SK-N-SH (cell line): ENCODE measurements at regions not wholly inside any gene's neighbourhood (a gene's known extent, or its start where the extent isn't known, plus 50 kb on each side); places are given as distances from the start of the nearest gene placed in this dataset.

Experiments used
- CTCF ChIA-PET: fragments of 300-600, 350-600 bp; formaldehyde crosslinking; extraction: SDS; loops from one replicate; lab custom pipeline; 2021; lab: Yijun Ruan, JAX
- POLR2A ChIA-PET: fragments of 350-600 bp; sonication (Branson Sonifier 250); formaldehyde crosslinking; extraction: SDS; loops from one replicate; lab custom pipeline; 2020; ENCODE audit warnings: antibody characterized with exemption, inconsistent platforms; lab: Yijun Ruan, JAX
- DNase-seq: peaks from one replicate; pipeline ENCODE4 v3.0.0; 2012
- H2AFZ ChIP-seq: fragments of 200-600 bp; sonication (generic); 2 replicates; pipeline ENCODE4 v1.8.1; 2016; ENCODE audit warnings: antibody characterized with exemption, mild to moderate bottlenecking, low read depth
- H3F3A ChIP-seq: fragments of 200-600 bp; sonication (generic); replicated peaks from 2 replicates; pipeline ENCODE3; 2016; ENCODE audit warnings: antibody characterized with exemption, mild to moderate bottlenecking; ENCODE audit not compliant: insufficient read depth
- H3K27ac ChIP-seq, 2 experiments: fragments of 200-500 bp in 1 of 2; fragments of 200-600 bp in 1 of 2; sonication (Bioruptor generic) in 1 of 2; sonication (generic), shearing (Covaris generic) in 1 of 2; 2 replicates each; pipeline versions ENCODE4 v1.5.1 to v1.6.1; 2014 to 2016; ENCODE audit warnings: low read depth in 2 of 2, inconsistent platforms in 1 of 2, low read length in 1 of 2, mild to moderate bottlenecking in 1 of 2, mixed read lengths in 1 of 2
- H3K27me3 ChIP-seq: fragments of 200-600 bp; sonication (generic), shearing (Covaris generic); 2 replicates; pipeline ENCODE4 v1.6.1; 2016; ENCODE audit warnings: mixed run types; ENCODE audit not compliant: insufficient read depth
- H3K36me3 ChIP-seq, 2 experiments: fragments of 200-500 bp in 1 of 2; fragments of 200-600 bp in 1 of 2; sonication (Bioruptor generic) in 1 of 2; sonication (generic) in 1 of 2; replicated peaks in 1 of 2; 2 replicates each; pipeline versions ENCODE3 to v1.5.1; 2014 to 2016; ENCODE audit warnings: low read length in 1 of 2, mild to moderate bottlenecking in 1 of 2; ENCODE audit not compliant: insufficient read depth in 2 of 2, control insufficient read depth in 1 of 2
- H3K4me1 ChIP-seq, 2 experiments: fragments of 200-500 bp in 1 of 2; fragments of 200-600 bp in 1 of 2; sonication (Bioruptor generic) in 1 of 2; sonication (generic), shearing (Covaris generic) in 1 of 2; 2 replicates each; pipeline versions ENCODE4 v1.5.1 to v1.6.1; 2014 to 2016; ENCODE audit warnings: low read depth in 1 of 2, low read length in 1 of 2, mixed run types in 1 of 2; ENCODE audit not compliant: insufficient read depth in 2 of 2, control insufficient read depth in 1 of 2
- H3K4me2 ChIP-seq: fragments of 200-600 bp; sonication (generic), shearing (Covaris generic); 2 replicates; pipeline ENCODE4 v1.6.1; 2017; ENCODE audit warnings: mixed run types
- H3K4me3 ChIP-seq, 2 experiments: fragments of 200-500 bp in 1 of 2; fragments of 200-600 bp in 1 of 2; sonication (Bioruptor generic) in 1 of 2; sonication (generic), shearing (Covaris generic) in 1 of 2; 2 replicates each; pipeline versions ENCODE4 v1.5.1 to v1.8.1; 2014 to 2016; ENCODE audit warnings: low read depth in 2 of 2, inconsistent platforms in 1 of 2, low read length in 1 of 2, mild to moderate bottlenecking in 1 of 2, mixed read lengths in 1 of 2, moderate library complexity in 1 of 2
- H3K79me2 ChIP-seq: fragments of 200-600 bp; sonication (generic); 2 replicates; pipeline ENCODE4 v1.8.1; 2017; ENCODE audit warnings: mild to moderate bottlenecking; ENCODE audit not compliant: insufficient read depth
- H3K9ac ChIP-seq: fragments of 200-600 bp; sonication (generic); 2 replicates; pipeline ENCODE4 v1.6.1; 2017; ENCODE audit warnings: mixed run types
- H3K9me2 ChIP-seq: fragments of 200-600 bp; sonication (generic); 2 replicates; pipeline ENCODE4 v1.6.1; 2017; ENCODE audit warnings: mixed run types
- H3K9me3 ChIP-seq: fragments of 200-600 bp; sonication (generic); 2 replicates; pipeline ENCODE4 v1.6.1; 2017; ENCODE audit warnings: mixed run types, mild to moderate bottlenecking, moderate library complexity
- H4K20me1 ChIP-seq: fragments of 200-600 bp; sonication (generic); 2 replicates; pipeline ENCODE4 v1.6.1; 2017; ENCODE audit warnings: mild to moderate bottlenecking, mixed run types; ENCODE audit not compliant: insufficient read depth
- CHD2 ChIP-seq: fragments of 150-350 bp; IDR thresholded peaks from 2 replicates; pipeline ENCODE4 v1.6.1; 2018; ENCODE audit warnings: low read length; ENCODE audit not compliant: partially characterized antibody
- ELF1 ChIP-seq: IDR thresholded peaks from 2 replicates; pipeline ENCODE4 v1.4.0; 2012
- EZH2phosphoT487 ChIP-seq: fragments of 200-600 bp; sonication (generic); IDR thresholded peaks from 2 replicates; pipeline ENCODE4 v1.6.1; 2017; ENCODE audit warnings: low read depth, mixed run types, mild to moderate bottlenecking, antibody characterized with exemption, moderate library complexity, borderline replicate concordance
- FOSL2 ChIP-seq: IDR thresholded peaks from 2 replicates; pipeline ENCODE4 v1.4.0; 2012; ENCODE audit warnings: low read depth, mild to moderate bottlenecking, moderate library complexity, borderline replicate concordance
- FOXJ3 ChIP-seq: sonication (generic); formaldehyde crosslinking; IDR thresholded peaks from 2 replicates; pipeline ENCODE4 v1.5.1; 2020; ENCODE audit warnings: mild to moderate bottlenecking, missing genetic modification reagents
- GATA2 ChIP-seq: sonication (generic); formaldehyde crosslinking; IDR thresholded peaks from 2 replicates; pipeline ENCODE4 v1.5.0; 2020; ENCODE audit warnings: mild to moderate bottlenecking, missing genetic modification reagents
- MXI1 ChIP-seq: IDR thresholded peaks from 2 replicates; pipeline ENCODE4 v1.6.1; 2012; ENCODE audit warnings: mild to moderate bottlenecking, low read depth, low read length, improper control_type of control experiment
- NFIC ChIP-seq: IDR thresholded peaks from 2 replicates; pipeline ENCODE4 v1.4.0; 2012; ENCODE audit warnings: borderline replicate concordance
- NRF1 ChIP-seq: IDR thresholded peaks from 2 replicates; pipeline ENCODE4 v1.6.1; 2012; ENCODE audit warnings: low read depth, mild to moderate bottlenecking, low read length
- RAD21 ChIP-seq: IDR thresholded peaks from 2 replicates; pipeline ENCODE4 v1.6.1; 2012; ENCODE audit warnings: mild to moderate bottlenecking, low read length
- RCOR1 ChIP-seq: fragments of 150-350 bp; IDR thresholded peaks from 2 replicates; pipeline ENCODE4 v1.6.1; 2017; ENCODE audit warnings: antibody characterized with exemption, low read length
- RXRA ChIP-seq: IDR thresholded peaks from 2 replicates; pipeline ENCODE4 v1.4.0; 2012; ENCODE audit warnings: low read depth, mild to moderate bottlenecking, borderline replicate concordance
- SIN3A ChIP-seq: IDR thresholded peaks from 2 replicates; pipeline ENCODE4 v1.6.1; 2012; ENCODE audit warnings: low read depth, mild to moderate bottlenecking, low read length, moderate library complexity, borderline replicate concordance
- TEAD4 ChIP-seq: IDR thresholded peaks from 2 replicates; pipeline ENCODE4 v1.4.0; 2012; ENCODE audit warnings: mild to moderate bottlenecking, borderline replicate concordance; ENCODE audit not compliant: insufficient read depth
- USF1 ChIP-seq: IDR thresholded peaks from 2 replicates; pipeline ENCODE4 v1.4.0; 2012; ENCODE audit warnings: low read depth, borderline replicate concordance
- USF2 ChIP-seq: fragments of 150-350 bp; IDR thresholded peaks from 2 replicates; pipeline ENCODE4 v1.6.1; 2017; ENCODE audit warnings: antibody characterized with exemption, low read length, low read depth, borderline replicate concordance
- YY1 ChIP-seq: IDR thresholded peaks from 2 replicates; pipeline ENCODE4 v1.4.0; 2012; ENCODE audit warnings: low read depth, mild to moderate bottlenecking
- WGBS: methylation state at CpG from one replicate; pipeline ENCODE4 v1.1.6; 2017; ENCODE audit warnings: low lambda C conversion rate; 5-methylcytosine and 5-hydroxymethylcytosine counted together
- TF ChIP-seq, protein P1 (sequence below): fragments of 200-600 bp; sonication (generic); IDR thresholded peaks from 2 replicates; pipeline ENCODE4 v1.6.1; 2017; ENCODE audit warnings: antibody characterized with exemption, mild to moderate bottlenecking, moderate library complexity
- TF ChIP-seq, protein P2 (sequence below): IDR thresholded peaks from 2 replicates; pipeline ENCODE4 v1.6.1; 2012; ENCODE audit warnings: mild to moderate bottlenecking, low read depth, low read length, moderate library complexity

DNA sequence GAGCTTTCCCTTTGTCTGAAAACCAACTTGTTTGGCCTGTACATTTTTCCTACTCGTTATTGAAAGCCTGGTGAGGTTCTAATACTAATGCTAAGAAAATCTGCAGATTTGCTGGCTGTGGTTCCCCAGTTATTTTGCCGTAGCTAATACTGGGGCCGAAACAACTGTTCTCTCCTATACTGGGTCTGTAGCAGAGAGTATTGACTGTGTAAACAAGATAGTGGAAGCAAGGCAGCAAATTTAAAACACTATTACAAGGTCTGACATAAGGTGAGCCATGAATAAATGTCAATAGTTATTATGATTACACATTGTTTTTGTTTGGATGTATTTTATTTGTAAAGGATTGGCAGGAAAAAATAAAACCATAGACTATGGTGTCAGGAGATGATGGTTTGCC lies 1244.0 kb downstream of the AACS start (continued):
- TF ChIP-seq USF1, result no peak
- TF ChIP-seq RXRA, result no peak
- no peak for TF ChIP-seq NFIC
- TF ChIP-seq NRF1, result no peak
- TF ChIP-seq TEAD4, result no peak
- TF ChIP-seq YY1, result no peak

DNA sequence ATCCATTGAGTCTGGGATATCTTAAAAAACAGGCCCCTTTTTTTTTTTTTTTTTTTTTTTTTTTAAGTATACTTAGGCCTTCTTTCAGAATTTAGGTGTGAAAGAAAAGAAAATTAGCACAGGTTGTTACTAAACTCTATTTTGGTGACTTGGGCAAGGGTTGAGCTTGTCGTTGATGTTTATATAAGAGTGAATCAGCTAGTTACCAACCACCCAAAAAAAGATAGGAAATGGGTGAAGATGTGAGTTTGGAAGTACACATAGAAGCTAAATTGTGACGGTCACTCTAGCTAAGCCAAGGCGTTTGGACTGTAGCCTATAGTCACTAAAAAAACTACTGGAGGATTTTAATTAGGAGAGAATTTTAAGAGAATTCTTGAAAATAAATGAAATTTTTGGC lies 1247.2 kb downstream of the AACS start:
- H3K9ac ChIP-seq, result no peak overlapping the region
- H3K36me3 ChIP-seq, result no peaks in the 10 kb centered on the region
- H4K20me1 ChIP-seq, result no peaks in the 10 kb centered on the region
- no peaks in the 10 kb centered on the region for H3K79me2 ChIP-seq
- DNase-seq, result no peak
- TF ChIP-seq MXI1 (no peak), FOSL2 (no peak), EZH2phosphoT487 (no peak), RCOR1 (no peak), FOXJ3 (CRISPR knock-in tag) (no peak), NRF1 (no peak), YY1 (no peak), USF2 (no peak), CHD2 (no peak), SIN3A (no peak), GATA2 (CRISPR knock-in tag) (no peak), ELF1 (no peak), NFIC (no peak), RAD21 (no peak)
- TF ChIP-seq, protein P1, sequence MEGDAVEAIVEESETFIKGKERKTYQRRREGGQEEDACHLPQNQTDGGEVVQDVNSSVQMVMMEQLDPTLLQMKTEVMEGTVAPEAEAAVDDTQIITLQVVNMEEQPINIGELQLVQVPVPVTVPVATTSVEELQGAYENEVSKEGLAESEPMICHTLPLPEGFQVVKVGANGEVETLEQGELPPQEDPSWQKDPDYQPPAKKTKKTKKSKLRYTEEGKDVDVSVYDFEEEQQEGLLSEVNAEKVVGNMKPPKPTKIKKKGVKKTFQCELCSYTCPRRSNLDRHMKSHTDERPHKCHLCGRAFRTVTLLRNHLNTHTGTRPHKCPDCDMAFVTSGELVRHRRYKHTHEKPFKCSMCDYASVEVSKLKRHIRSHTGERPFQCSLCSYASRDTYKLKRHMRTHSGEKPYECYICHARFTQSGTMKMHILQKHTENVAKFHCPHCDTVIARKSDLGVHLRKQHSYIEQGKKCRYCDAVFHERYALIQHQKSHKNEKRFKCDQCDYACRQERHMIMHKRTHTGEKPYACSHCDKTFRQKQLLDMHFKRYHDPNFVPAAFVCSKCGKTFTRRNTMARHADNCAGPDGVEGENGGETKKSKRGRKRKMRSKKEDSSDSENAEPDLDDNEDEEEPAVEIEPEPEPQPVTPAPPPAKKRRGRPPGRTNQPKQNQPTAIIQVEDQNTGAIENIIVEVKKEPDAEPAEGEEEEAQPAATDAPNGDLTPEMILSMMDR, result no peak
- TF ChIP-seq, protein P2, sequence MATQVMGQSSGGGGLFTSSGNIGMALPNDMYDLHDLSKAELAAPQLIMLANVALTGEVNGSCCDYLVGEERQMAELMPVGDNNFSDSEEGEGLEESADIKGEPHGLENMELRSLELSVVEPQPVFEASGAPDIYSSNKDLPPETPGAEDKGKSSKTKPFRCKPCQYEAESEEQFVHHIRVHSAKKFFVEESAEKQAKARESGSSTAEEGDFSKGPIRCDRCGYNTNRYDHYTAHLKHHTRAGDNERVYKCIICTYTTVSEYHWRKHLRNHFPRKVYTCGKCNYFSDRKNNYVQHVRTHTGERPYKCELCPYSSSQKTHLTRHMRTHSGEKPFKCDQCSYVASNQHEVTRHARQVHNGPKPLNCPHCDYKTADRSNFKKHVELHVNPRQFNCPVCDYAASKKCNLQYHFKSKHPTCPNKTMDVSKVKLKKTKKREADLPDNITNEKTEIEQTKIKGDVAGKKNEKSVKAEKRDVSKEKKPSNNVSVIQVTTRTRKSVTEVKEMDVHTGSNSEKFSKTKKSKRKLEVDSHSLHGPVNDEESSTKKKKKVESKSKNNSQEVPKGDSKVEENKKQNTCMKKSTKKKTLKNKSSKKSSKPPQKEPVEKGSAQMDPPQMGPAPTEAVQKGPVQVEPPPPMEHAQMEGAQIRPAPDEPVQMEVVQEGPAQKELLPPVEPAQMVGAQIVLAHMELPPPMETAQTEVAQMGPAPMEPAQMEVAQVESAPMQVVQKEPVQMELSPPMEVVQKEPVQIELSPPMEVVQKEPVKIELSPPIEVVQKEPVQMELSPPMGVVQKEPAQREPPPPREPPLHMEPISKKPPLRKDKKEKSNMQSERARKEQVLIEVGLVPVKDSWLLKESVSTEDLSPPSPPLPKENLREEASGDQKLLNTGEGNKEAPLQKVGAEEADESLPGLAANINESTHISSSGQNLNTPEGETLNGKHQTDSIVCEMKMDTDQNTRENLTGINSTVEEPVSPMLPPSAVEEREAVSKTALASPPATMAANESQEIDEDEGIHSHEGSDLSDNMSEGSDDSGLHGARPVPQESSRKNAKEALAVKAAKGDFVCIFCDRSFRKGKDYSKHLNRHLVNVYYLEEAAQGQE, result no peak
- no peak overlapping the region for H3K4me2 ChIP-seq
- no peak overlapping the region for H3K27ac ChIP-seq
- no peaks in the 10 kb centered on the region for H3K4me1 ChIP-seq
- H3K9me2 ChIP-seq, result no peaks in the 10 kb centered on the region
- H3F3A ChIP-seq, result no peaks in the 10 kb centered on the region
- H3K9me3 ChIP-seq, result no peaks in the 10 kb centered on the region
- no peaks in the 10 kb centered on the region for H3K27me3 ChIP-seq
- no peak overlapping the region for H2AFZ ChIP-seq
- ChIA-PET CTCF (no interaction called here), POLR2A (no interaction called here)
- 53% methylated on average over 3 of the region's 3 CpGs for WGBS
- H3K4me3 ChIP-seq, result no peak overlapping the region
